Calu3 (cell line): ENCODE measurements at regions not wholly inside any gene's neighbourhood (a gene's known extent, or its start where the extent isn't known, plus 50 kb on each side); places are given as distances from the start of the nearest gene placed in this dataset.

Experiments used
- BruUV-seq: library from RNA; stranded (reverse); fragments of 400-500 nt; replicated peaks from 2 replicates; lab custom pipeline; 2021; lab: Mats Ljungman, UMichigan
- CTCF ChIA-PET: fragments of 300-600 bp; sonication (Branson Sonifier 250); formaldehyde crosslinking; loops from one replicate; lab custom pipeline; 2022; ENCODE audit warnings: antibody characterized with exemption; lab: Charles Lee
- DNase-seq: peaks from one replicate; pipeline ENCODE4 v3.0.0; 2022
- H3K27ac Mint-ChIP-seq: one replicate; pipeline ENCODE4 v1.8.0; 2022; ENCODE audit warnings: mixed read lengths; ENCODE audit not compliant: unreplicated experiment
- H3K27me3 Mint-ChIP-seq: one replicate; pipeline ENCODE4 v1.8.0; 2022; ENCODE audit warnings: mixed read lengths; ENCODE audit not compliant: unreplicated experiment
- H3K36me3 Mint-ChIP-seq: one replicate; pipeline ENCODE4 v1.8.0; 2022; ENCODE audit warnings: mild to moderate bottlenecking, moderate library complexity, mixed read lengths; ENCODE audit not compliant: insufficient read depth, unreplicated experiment
- H3K4me1 Mint-ChIP-seq: one replicate; pipeline ENCODE4 v1.8.0; 2022; ENCODE audit warnings: mild to moderate bottlenecking, low read depth, mixed read lengths; ENCODE audit not compliant: unreplicated experiment
- H3K4me3 Mint-ChIP-seq: one replicate; pipeline ENCODE4 v1.8.0; 2022; ENCODE audit warnings: mild to moderate bottlenecking, low read depth, moderate library complexity, mixed read lengths; ENCODE audit not compliant: unreplicated experiment
- H3K9me3 Mint-ChIP-seq: one replicate; pipeline ENCODE4 v1.8.0; 2022; ENCODE audit warnings: low read depth, mixed read lengths; ENCODE audit not compliant: unreplicated experiment
- intact Hi-C: fragments of 100-400 bp; cut with micrococcal nuclease; formaldehyde crosslinking; loops from one replicate; pipeline ENCODE4 v1.10.0; 2022; ENCODE audit not compliant: unreplicated experiment
- TF ChIP-seq, protein P1 (sequence below): fragments of 200-600 bp; IDR thresholded peaks from one replicate; pipeline ENCODE4 v1.8.0; 2022; ENCODE audit warnings: antibody characterized with exemption; ENCODE audit not compliant: unreplicated experiment

DNA sequence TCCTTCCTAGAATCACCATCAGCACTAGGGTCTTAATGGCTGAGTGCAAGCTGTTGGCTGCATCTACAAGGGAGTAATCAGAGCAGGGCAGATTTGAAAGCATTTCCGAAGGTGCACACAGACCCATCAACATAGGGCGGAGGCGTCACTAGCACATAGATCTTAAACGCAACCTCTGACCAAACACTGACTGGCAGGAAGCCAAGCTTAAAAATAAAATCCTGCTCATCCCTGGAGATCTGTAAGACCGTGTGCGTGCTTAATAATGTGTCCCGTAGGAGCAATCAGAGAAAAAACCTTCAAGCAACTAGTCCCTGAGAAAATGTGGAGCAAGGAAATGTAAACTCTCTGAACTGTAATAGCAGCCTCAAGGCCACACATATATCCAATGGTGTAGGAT, 470.5 kb downstream of the ETS1 start:
- H3K36me3 Mint-ChIP-seq, result no peaks in the 10 kb centered on the region
- TF ChIP-seq, protein P1, sequence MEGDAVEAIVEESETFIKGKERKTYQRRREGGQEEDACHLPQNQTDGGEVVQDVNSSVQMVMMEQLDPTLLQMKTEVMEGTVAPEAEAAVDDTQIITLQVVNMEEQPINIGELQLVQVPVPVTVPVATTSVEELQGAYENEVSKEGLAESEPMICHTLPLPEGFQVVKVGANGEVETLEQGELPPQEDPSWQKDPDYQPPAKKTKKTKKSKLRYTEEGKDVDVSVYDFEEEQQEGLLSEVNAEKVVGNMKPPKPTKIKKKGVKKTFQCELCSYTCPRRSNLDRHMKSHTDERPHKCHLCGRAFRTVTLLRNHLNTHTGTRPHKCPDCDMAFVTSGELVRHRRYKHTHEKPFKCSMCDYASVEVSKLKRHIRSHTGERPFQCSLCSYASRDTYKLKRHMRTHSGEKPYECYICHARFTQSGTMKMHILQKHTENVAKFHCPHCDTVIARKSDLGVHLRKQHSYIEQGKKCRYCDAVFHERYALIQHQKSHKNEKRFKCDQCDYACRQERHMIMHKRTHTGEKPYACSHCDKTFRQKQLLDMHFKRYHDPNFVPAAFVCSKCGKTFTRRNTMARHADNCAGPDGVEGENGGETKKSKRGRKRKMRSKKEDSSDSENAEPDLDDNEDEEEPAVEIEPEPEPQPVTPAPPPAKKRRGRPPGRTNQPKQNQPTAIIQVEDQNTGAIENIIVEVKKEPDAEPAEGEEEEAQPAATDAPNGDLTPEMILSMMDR, result no peak
- no peaks in the 10 kb centered on the region for H3K9me3 Mint-ChIP-seq
- H3K4me3 Mint-ChIP-seq, result no peak overlapping the region
- H3K27ac Mint-ChIP-seq, result no peak overlapping the region
- no peak for DNase-seq
- CTCF ChIA-PET, result no interaction called here
- no peaks in the 10 kb centered on the region for H3K4me1 Mint-ChIP-seq
- no TSS peak for BruUV-seq
- intact Hi-C loops, result no loop called here
- no peaks in the 10 kb centered on the region for H3K27me3 Mint-ChIP-seq

DNA sequence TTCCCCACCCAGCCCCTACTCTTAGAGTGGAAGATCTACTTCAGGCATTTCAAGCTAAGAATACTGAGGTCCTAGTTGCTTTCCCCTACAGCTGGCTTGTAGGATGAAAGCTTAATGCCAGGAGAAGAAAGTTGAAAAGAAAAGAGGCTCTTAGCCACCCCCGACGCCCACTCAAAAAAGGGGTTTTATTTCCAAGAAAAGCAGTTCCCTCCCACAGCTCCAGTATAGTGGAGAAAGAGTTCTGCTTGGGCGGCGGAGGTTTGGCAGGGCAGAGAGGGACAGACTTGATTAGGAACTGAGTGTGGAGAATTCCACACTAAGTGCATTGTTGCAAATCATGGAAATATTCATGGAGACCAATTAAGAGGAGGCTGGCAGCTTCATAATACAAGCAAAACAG, 470.9 kb downstream of the ETS1 start:
- CTCF ChIA-PET, result no interaction called here
- no peaks in the 10 kb centered on the region for H3K4me1 Mint-ChIP-seq
- no TSS peak for BruUV-seq
- intact Hi-C loops, result no loop called here
- TF ChIP-seq, protein P1, result no peak
- H3K27me3 Mint-ChIP-seq, result no peaks in the 10 kb centered on the region
- H3K27ac Mint-ChIP-seq, result no peak overlapping the region
- H3K36me3 Mint-ChIP-seq, result no peaks in the 10 kb centered on the region
- H3K4me3 Mint-ChIP-seq, result no peak overlapping the region
- no peak for DNase-seq
- no peaks in the 10 kb centered on the region for H3K9me3 Mint-ChIP-seq

DNA sequence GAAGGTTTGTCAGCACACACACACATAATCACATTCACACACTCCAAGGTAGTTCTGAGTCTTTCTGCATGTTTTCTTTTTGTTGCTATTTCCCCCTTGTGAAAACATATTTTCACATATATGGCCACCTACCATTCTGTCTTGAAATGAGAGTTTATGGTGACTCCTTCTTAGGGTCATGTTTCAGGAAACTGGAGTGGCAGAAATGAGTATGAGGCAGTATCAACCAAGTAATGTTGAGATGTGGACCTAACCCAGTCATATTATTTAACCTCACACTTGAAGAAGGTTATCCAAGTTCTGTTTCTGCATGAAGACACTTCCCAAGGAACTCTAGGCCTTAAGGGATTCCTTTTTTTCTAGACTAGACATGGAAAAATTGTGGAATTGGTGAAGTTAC, 481.4 kb downstream of the ETS1 start:
- Mint-ChIP-seq H3K9me3 (peaks cover 8% of the 10 kb centered on the region), H3K4me1 (peaks cover 8% of the 10 kb centered on the region), H3K27ac (no peak overlapping the region), H3K27me3 (no peaks in the 10 kb centered on the region), H3K36me3 (no peaks in the 10 kb centered on the region), H3K4me3 (no peak overlapping the region)
- DNase-seq, result no peak
- TF ChIP-seq, protein P1, result no peak
- BruUV-seq, result no TSS peak
- intact Hi-C loops, result no loop called here
- CTCF ChIA-PET, result no interaction called here

DNA sequence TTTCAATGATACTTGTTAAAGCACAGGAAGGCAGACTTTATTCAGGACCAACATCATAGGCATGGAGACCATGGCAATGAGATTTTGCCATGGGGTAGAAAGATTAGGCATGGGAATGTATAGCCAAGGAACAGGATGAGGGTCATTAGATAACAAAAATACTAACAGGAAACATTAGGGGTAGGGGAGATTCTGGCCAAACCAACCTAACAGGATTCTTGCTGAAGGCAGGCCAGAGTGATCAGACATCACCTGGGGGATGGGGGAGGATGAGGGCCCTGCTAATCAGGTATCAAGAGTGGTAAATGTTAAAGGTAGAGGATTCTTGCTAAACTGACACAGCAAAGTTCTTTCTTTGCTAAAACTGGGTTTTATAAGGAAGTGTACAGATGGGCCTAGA, 481.8 kb downstream of the ETS1 start:
- Mint-ChIP-seq H3K36me3 (no peaks in the 10 kb centered on the region), H3K4me3 (no peak overlapping the region), H3K27ac (no peak overlapping the region), H3K4me1 (peaks cover 8% of the 10 kb centered on the region), H3K9me3 (peaks cover 8% of the 10 kb centered on the region), H3K27me3 (no peaks in the 10 kb centered on the region)
- no TSS peak for BruUV-seq
- DNase-seq, result no peak
- CTCF ChIA-PET, result no interaction called here
- intact Hi-C loops, result no loop called here
- TF ChIP-seq, protein P1, result no peak
